ENCODE measurements at regions not wholly inside any gene's neighbourhood (a gene's known extent, or its start where the extent isn't known, plus 50 kb on each side); places are given as distances from the start of the nearest gene placed in this dataset.

- H3K9me3 ChIP-seq (ENCODE audit: control insufficient read depth, low read length) = no peaks in the 10 kb centered on the region
- intact Hi-C loops (cut with DNase I) = no loop called here
- H3K36me3 ChIP-seq (ENCODE audit: control insufficient read depth in 1 of 2, insufficient read depth in 2 of 2, low read length in 1 of 2) = no peaks in the 10 kb centered on the region
- no peaks in the 10 kb centered on the region for H3K27me3 ChIP-seq (ENCODE audit: control insufficient read depth in 1 of 2, insufficient read depth in 2 of 2, low read length in 1 of 2)
- no peak for DNase-seq
- no peak overlapping the region for H3K27ac ChIP-seq (ENCODE audit: low read depth in 1 of 2, low read length in 2 of 2)
- no peaks in the 10 kb centered on the region for H3K4me1 ChIP-seq (ENCODE audit: control insufficient read depth in 1 of 2, insufficient read depth in 2 of 2, low read length in 2 of 2)
- ATAC-seq (ENCODE audit: low FRiP score) = no peak
- H3K4me3 ChIP-seq (ENCODE audit: low read length in 2 of 2) = no peak overlapping the region
- 91 to 94% methylated on average over 2 of the region's 2 CpGs for WGBS, 2 donors
Measured at GRCh38 chr3:68025189-68025588, 370.8 kb upstream of the SUCLG2 start.

- no peaks in the 10 kb centered on the region for H3K36me3 ChIP-seq (ENCODE audit: control insufficient read depth in 1 of 2, insufficient read depth in 2 of 2, low read length in 1 of 2)
- no peaks in the 10 kb centered on the region for H3K9me3 ChIP-seq (ENCODE audit: control insufficient read depth, low read length)
- no peaks in the 10 kb centered on the region for H3K4me1 ChIP-seq (ENCODE audit: control insufficient read depth in 1 of 2, insufficient read depth in 2 of 2, low read length in 2 of 2)
- no peak for ATAC-seq (ENCODE audit: low FRiP score)
- 91 to 94% methylated on average over 1 of the region's 1 CpG for WGBS, 2 donors
- intact Hi-C loops (cut with DNase I) = no loop called here
- no peak for DNase-seq
- no peaks in the 10 kb centered on the region for H3K27me3 ChIP-seq (ENCODE audit: control insufficient read depth in 1 of 2, insufficient read depth in 2 of 2, low read length in 1 of 2)
- no peak overlapping the region for H3K4me3 ChIP-seq (ENCODE audit: low read length in 2 of 2)
- H3K27ac ChIP-seq (ENCODE audit: low read depth in 1 of 2, low read length in 2 of 2) = no peak overlapping the region
Measured at GRCh38 chr3:68019876-68020275, 365.5 kb upstream of the SUCLG2 start.

GRCh38 chr3:68018275-68018674 lies 363.9 kb upstream of the SUCLG2 start:
- ATAC-seq (ENCODE audit: low FRiP score) = no peak
- whole genome bisulfite sequencing, 2 donors = 97 to 100% methylated on average over 1 of the region's 1 CpG
- Histone ChIP-seq H3K9me3 (ENCODE audit: control insufficient read depth, low read length) (no peaks in the 10 kb centered on the region), H3K36me3 (ENCODE audit: control insufficient read depth in 1 of 2, insufficient read depth in 2 of 2, low read length in 1 of 2) (no peaks in the 10 kb centered on the region), H3K4me3 (ENCODE audit: low read length in 2 of 2) (no peak overlapping the region), H3K27ac (ENCODE audit: low read depth in 1 of 2, low read length in 2 of 2) (no peak overlapping the region), H3K4me1 (ENCODE audit: control insufficient read depth in 1 of 2, insufficient read depth in 2 of 2, low read length in 2 of 2) (no peaks in the 10 kb centered on the region), H3K27me3 (ENCODE audit: control insufficient read depth in 1 of 2, insufficient read depth in 2 of 2, low read length in 1 of 2) (no peaks in the 10 kb centered on the region)
- no peak for DNase-seq
- intact Hi-C loops (cut with DNase I) = no loop called here

GRCh38 chr3:68017069-68017468 lies 362.7 kb upstream of the SUCLG2 start:
- no peak overlapping the region for H3K27ac ChIP-seq (ENCODE audit: low read depth in 1 of 2, low read length in 2 of 2)
- no peaks in the 10 kb centered on the region for H3K36me3 ChIP-seq (ENCODE audit: control insufficient read depth in 1 of 2, insufficient read depth in 2 of 2, low read length in 1 of 2)
- intact Hi-C loops (cut with DNase I) = no loop called here
- DNase-seq (no peak), ATAC-seq (ENCODE audit: low FRiP score) (no peak)
- H3K9me3 ChIP-seq (ENCODE audit: control insufficient read depth, low read length) = no peaks in the 10 kb centered on the region
- no peak overlapping the region for H3K4me3 ChIP-seq (ENCODE audit: low read length in 2 of 2)
- no peaks in the 10 kb centered on the region for H3K4me1 ChIP-seq (ENCODE audit: control insufficient read depth in 1 of 2, insufficient read depth in 2 of 2, low read length in 2 of 2)
- WGBS, 2 donors = 95 to 98% methylated on average over 3 of the region's 3 CpGs
- no peaks in the 10 kb centered on the region for H3K27me3 ChIP-seq (ENCODE audit: control insufficient read depth in 1 of 2, insufficient read depth in 2 of 2, low read length in 1 of 2)

- 37 to 53% methylated on average over 5 of the region's 5 CpGs for WGBS, 2 donors
- no peaks in the 10 kb centered on the region for H3K4me1 ChIP-seq (ENCODE audit: control insufficient read depth in 1 of 2, insufficient read depth in 2 of 2, low read length in 2 of 2)
- no peak overlapping the region for H3K27ac ChIP-seq (ENCODE audit: low read depth in 1 of 2, low read length in 2 of 2)
- no peaks in the 10 kb centered on the region for H3K9me3 ChIP-seq (ENCODE audit: control insufficient read depth, low read length)
- H3K4me3 ChIP-seq (ENCODE audit: low read length in 2 of 2) = no peak overlapping the region
- intact Hi-C loops (cut with DNase I) = no loop called here
- H3K27me3 ChIP-seq (ENCODE audit: control insufficient read depth in 1 of 2, insufficient read depth in 2 of 2, low read length in 1 of 2) = no peaks in the 10 kb centered on the region
- DNase-seq (no peak), ATAC-seq (ENCODE audit: low FRiP score) (no peak)
- H3K36me3 ChIP-seq (ENCODE audit: control insufficient read depth in 1 of 2, insufficient read depth in 2 of 2, low read length in 1 of 2) = no peaks in the 10 kb centered on the region
Measured at GRCh38 chr3:68009900-68010299, 355.5 kb upstream of the SUCLG2 start.

- peak; percentile 81 for ATAC-seq (ENCODE audit: low FRiP score)
- no peaks in the 10 kb centered on the region for H3K4me1 ChIP-seq (ENCODE audit: control insufficient read depth in 1 of 2, insufficient read depth in 2 of 2, low read length in 2 of 2)
- H3K9me3 ChIP-seq (ENCODE audit: control insufficient read depth, low read length) = no peaks in the 10 kb centered on the region
- intact Hi-C loops (cut with DNase I) = no loop called here
- H3K27me3 ChIP-seq (ENCODE audit: control insufficient read depth in 1 of 2, insufficient read depth in 2 of 2, low read length in 1 of 2) = no peaks in the 10 kb centered on the region
- no peaks in the 10 kb centered on the region for H3K36me3 ChIP-seq (ENCODE audit: control insufficient read depth in 1 of 2, insufficient read depth in 2 of 2, low read length in 1 of 2)
- DNase-seq = peak; percentile 38 to 78
- H3K27ac ChIP-seq (ENCODE audit: low read depth in 1 of 2, low read length in 2 of 2) = no peak overlapping the region
- WGBS, 2 donors = 1% methylated on average over 36 of the region's 36 CpGs
- H3K4me3 ChIP-seq (ENCODE audit: low read length in 2 of 2) = peak overlapping the region; percentile 4 to 76
Measured at GRCh38 chr3:68007621-68008226, 353.3 kb upstream of the SUCLG2 start.

- no peaks in the 10 kb centered on the region for H3K9me3 ChIP-seq (ENCODE audit: control insufficient read depth, low read length)
- DNase-seq (no peak), ATAC-seq (ENCODE audit: low FRiP score) (no peak)
- intact Hi-C loops (cut with DNase I) = no loop called here
- H3K27me3 ChIP-seq (ENCODE audit: control insufficient read depth in 1 of 2, insufficient read depth in 2 of 2, low read length in 1 of 2) = no peaks in the 10 kb centered on the region
- H3K4me3 ChIP-seq (ENCODE audit: low read length in 2 of 2) = peak overlapping the region; percentile 4 to 76
- H3K27ac ChIP-seq (ENCODE audit: low read depth in 1 of 2, low read length in 2 of 2) = no peak overlapping the region
- no peaks in the 10 kb centered on the region for H3K4me1 ChIP-seq (ENCODE audit: control insufficient read depth in 1 of 2, insufficient read depth in 2 of 2, low read length in 2 of 2)
- H3K36me3 ChIP-seq (ENCODE audit: control insufficient read depth in 1 of 2, insufficient read depth in 2 of 2, low read length in 1 of 2) = no peaks in the 10 kb centered on the region
Measured at GRCh38 chr3:68006646-68007045, 352.2 kb upstream of the SUCLG2 start.

- Histone ChIP-seq H3K9me3 (ENCODE audit: control insufficient read depth, low read length) (no peaks in the 10 kb centered on the region), H3K27me3 (ENCODE audit: control insufficient read depth in 1 of 2, insufficient read depth in 2 of 2, low read length in 1 of 2) (no peaks in the 10 kb centered on the region), H3K4me3 (ENCODE audit: low read length in 2 of 2) (peak overlapping the region in 1 of 2 donors; percentile 42), H3K4me1 (ENCODE audit: control insufficient read depth in 1 of 2, insufficient read depth in 2 of 2, low read length in 2 of 2) (no peaks in the 10 kb centered on the region), H3K27ac (ENCODE audit: low read depth in 1 of 2, low read length in 2 of 2) (no peak overlapping the region), H3K36me3 (ENCODE audit: control insufficient read depth in 1 of 2, insufficient read depth in 2 of 2, low read length in 1 of 2) (no peaks in the 10 kb centered on the region)
- intact Hi-C loops (cut with DNase I) = no loop called here
- ATAC-seq (ENCODE audit: low FRiP score) (no peak), DNase-seq (no peak)
- 28 to 44% methylated on average over 7 of the region's 7 CpGs for WGBS, 2 donors
Measured at GRCh38 chr3:68004091-68004490, 349.7 kb upstream of the SUCLG2 start.

- H3K27me3 ChIP-seq (ENCODE audit: control insufficient read depth in 1 of 2, insufficient read depth in 2 of 2, low read length in 1 of 2) = no peaks in the 10 kb centered on the region
- H3K9me3 ChIP-seq (ENCODE audit: control insufficient read depth, low read length) = no peaks in the 10 kb centered on the region
- intact Hi-C loops (cut with DNase I) = no loop called here
- H3K36me3 ChIP-seq (ENCODE audit: control insufficient read depth in 1 of 2, insufficient read depth in 2 of 2, low read length in 1 of 2) = no peaks in the 10 kb centered on the region
- H3K4me3 ChIP-seq (ENCODE audit: low read length in 2 of 2) = no peak overlapping the region
- 18 to 54% methylated on average over 1 of the region's 1 CpG for WGBS, 2 donors
- ATAC-seq (ENCODE audit: low FRiP score) (no peak), DNase-seq (no peak)
- H3K27ac ChIP-seq (ENCODE audit: low read depth in 1 of 2, low read length in 2 of 2) = no peak overlapping the region
- H3K4me1 ChIP-seq (ENCODE audit: control insufficient read depth in 1 of 2, insufficient read depth in 2 of 2, low read length in 2 of 2) = no peaks in the 10 kb centered on the region
Measured at GRCh38 chr3:67998281-67998680, 343.9 kb upstream of the SUCLG2 start.

All from aorta (tissue), 5 donors.